Upper lobe of right lung (tissue), 1 donor: ENCODE measurements at regions not wholly inside any gene's neighbourhood (a gene's known extent, or its start where the extent isn't known, plus 50 kb on each side); places are given as distances from the start of the nearest gene placed in this dataset.

Experiments
- ATAC-seq: fragments of 200-7000 bp; cut with Tn5 transposase; one replicate; pipeline ENCODE4 v1.9.1; 2020; ENCODE audit warnings: mild to moderate bottlenecking, moderate library complexity
- DNase-seq: peaks from one replicate; pipeline ENCODE4 v3.0.0-alpha.2; 2020
- H3K27ac ChIP-seq: fragments of 200-600 bp; one replicate; pipeline ENCODE4 v1.8.0; 2022
- H3K27me3 ChIP-seq: fragments of 200-600 bp; one replicate; pipeline ENCODE4 v1.8.0; 2022; ENCODE audit warnings: mild to moderate bottlenecking
- H3K36me3 ChIP-seq: fragments of 200-600 bp; one replicate; pipeline ENCODE4 v1.8.0; 2022
- H3K4me1 ChIP-seq: fragments of 200-600 bp; one replicate; pipeline ENCODE4 v1.8.0; 2022
- H3K4me3 ChIP-seq: fragments of 200-600 bp; one replicate; pipeline ENCODE4 v1.8.0; 2022; ENCODE audit warnings: mild to moderate bottlenecking
- H3K9me3 ChIP-seq: fragments of 200-600 bp; one replicate; pipeline ENCODE4 v1.8.0; 2022
- intact Hi-C: fragments of 100-400 bp; cut with DNase I; formaldehyde crosslinking; loops from one replicate; pipeline ENCODE4 v1.11.0; 2022
- TF ChIP-seq, protein P1 (sequence below): fragments of 200-600 bp; IDR thresholded peaks from one replicate; pipeline ENCODE4 v1.8.0; 2022; ENCODE audit warnings: antibody characterized with exemption
- donor health status: DM: no; HTN: yes; CAD: no; lungs with severe emphysema.

DNA sequence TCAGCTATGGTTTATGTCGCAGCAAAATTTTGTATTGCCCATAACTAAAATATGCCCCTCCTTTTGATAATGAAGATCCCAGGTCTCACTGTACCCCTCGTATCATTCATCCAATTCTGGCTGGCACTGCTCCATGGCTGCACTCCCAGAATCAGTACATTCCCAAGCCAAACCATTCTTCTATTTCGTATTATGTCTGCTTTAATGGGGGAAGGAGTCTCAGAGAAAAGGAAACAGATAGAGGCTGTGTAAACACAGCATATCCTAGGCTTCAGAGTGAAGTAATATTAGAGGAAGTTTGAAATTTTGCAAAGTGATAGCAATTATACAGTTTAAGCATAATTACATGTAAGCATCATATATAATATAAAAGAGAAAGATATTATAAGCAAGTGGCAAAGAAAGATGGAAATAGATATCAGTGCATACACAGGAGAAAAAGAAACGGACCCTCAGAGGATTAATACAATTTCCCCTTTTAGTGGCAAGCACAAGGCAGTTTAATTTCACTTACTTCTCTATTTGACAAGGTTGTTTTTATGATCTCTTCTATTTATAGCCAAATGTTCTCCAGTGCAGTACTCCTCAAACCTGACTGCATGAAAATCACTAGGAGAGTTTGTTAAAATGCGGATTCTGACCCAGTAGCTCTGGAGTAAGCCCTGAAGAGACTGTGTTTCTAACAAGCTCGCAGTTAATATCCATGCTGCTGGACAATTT is 56.5 kb upstream of the TENT5A start:
- ATAC-seq, result peak; percentile 61
- no peak for DNase-seq

DNA sequence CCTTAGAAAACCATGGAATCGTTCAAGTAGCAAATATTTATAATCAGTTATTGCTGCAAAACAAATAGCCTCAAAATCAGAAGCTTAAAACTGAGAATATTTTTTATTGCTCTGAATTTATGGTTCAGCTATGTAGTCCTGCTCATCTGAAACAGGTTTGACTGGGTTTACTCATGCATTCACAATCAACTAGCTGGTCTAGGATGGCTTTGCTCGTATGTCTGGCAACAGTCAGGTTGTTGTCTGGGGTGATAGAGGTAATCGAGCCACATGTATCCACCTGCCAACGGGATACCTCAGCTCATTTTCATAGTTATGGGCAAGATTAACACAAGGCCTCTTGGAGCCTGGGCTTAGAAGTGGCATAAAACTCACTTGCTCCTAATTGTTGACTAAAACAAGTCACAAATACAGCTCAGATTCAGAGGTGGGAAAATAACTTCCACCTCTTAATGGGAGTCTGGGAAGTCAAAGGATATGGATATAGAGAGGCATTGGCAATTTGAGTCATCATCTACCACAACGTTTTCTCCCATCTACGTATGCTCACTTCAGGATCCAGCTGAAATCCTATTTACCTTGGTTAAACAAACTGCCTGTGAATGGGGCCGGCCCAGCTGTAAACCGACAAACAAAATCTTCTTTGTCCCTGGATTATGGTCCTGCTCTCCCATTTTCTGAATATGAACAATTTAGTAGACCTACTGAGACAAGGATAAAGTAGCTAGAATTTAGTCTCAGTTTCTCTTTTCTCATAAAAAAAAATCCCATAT is 54.5 kb upstream of the TENT5A start:
- TF ChIP-seq, protein P1, sequence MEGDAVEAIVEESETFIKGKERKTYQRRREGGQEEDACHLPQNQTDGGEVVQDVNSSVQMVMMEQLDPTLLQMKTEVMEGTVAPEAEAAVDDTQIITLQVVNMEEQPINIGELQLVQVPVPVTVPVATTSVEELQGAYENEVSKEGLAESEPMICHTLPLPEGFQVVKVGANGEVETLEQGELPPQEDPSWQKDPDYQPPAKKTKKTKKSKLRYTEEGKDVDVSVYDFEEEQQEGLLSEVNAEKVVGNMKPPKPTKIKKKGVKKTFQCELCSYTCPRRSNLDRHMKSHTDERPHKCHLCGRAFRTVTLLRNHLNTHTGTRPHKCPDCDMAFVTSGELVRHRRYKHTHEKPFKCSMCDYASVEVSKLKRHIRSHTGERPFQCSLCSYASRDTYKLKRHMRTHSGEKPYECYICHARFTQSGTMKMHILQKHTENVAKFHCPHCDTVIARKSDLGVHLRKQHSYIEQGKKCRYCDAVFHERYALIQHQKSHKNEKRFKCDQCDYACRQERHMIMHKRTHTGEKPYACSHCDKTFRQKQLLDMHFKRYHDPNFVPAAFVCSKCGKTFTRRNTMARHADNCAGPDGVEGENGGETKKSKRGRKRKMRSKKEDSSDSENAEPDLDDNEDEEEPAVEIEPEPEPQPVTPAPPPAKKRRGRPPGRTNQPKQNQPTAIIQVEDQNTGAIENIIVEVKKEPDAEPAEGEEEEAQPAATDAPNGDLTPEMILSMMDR, result no peak
- H3K4me1 ChIP-seq, result peaks cover 16% of the 10 kb centered on the region
- ATAC-seq, result no peak
- intact Hi-C loops, result no loop called here
- H3K4me3 ChIP-seq, result no peak overlapping the region
- H3K36me3 ChIP-seq, result no peaks in the 10 kb centered on the region
- no peak for DNase-seq
- H3K9me3 ChIP-seq, result no peaks in the 10 kb centered on the region
- H3K27ac ChIP-seq, result no peak overlapping the region
- H3K27me3 ChIP-seq, result no peaks in the 10 kb centered on the region

More for the DNA sequence above, 56.5 kb upstream of the TENT5A start:
- Histone ChIP-seq H3K4me1 (peaks cover 16% of the 10 kb centered on the region), H3K4me3 (peak overlapping the region; percentile 20), H3K27ac (peak overlapping the region; percentile 70), H3K27me3 (no peaks in the 10 kb centered on the region), H3K9me3 (no peaks in the 10 kb centered on the region), H3K36me3 (no peaks in the 10 kb centered on the region)
- intact Hi-C loops, result no loop called here
- TF ChIP-seq, protein P1, result no peak

DNA sequence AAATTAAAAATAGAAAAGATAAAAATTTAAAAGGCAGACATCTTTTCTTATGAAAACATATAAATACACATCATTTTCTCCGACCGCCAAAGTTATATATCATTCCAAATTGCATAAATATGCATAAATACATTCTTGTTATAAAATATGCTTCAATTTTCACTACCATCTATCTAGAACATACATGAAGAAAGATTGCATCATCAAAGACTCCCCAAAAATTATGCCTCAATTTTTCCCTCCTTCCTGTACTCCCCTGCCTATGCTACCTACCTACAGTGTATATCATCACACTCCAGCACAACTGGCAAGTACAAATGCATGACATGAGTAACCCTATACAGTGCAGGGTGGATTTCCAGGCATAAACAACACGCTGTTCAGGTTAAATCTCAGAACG is 49.9 kb upstream of the TENT5A start:
- TF ChIP-seq, protein P1, result no peak
- intact Hi-C loops, result no loop called here
- Histone ChIP-seq H3K27ac (no peak overlapping the region), H3K27me3 (no peaks in the 10 kb centered on the region), H3K4me3 (no peak overlapping the region), H3K4me1 (no peaks in the 10 kb centered on the region), H3K36me3 (no peaks in the 10 kb centered on the region), H3K9me3 (no peaks in the 10 kb centered on the region)
- DNase-seq (no peak), ATAC-seq (no peak)
